ENCODE measurements at regions not wholly inside any gene's neighbourhood (a gene's known extent, or its start where the extent isn't known, plus 50 kb on each side); places are given as distances from the start of the nearest gene placed in this dataset.

DNA sequence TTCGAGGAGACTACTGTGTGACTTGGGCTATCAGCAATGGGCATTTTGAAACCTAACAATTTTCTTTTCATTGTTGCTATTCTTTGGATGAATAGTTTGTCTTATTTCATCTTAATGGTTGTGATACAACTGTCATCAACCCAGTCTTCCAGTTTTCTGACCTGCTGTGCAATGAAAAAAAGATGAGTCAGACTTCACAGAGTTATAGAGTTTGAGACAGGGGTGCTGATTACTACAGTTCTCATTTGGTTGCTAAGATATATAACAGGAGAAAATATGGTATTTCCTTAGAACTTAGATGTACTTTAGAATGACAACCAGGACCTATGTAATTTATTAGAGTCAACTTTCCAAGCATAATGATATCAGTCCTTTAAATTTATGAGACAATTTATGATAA lies 564.4 kb upstream of the NUDT12 start:
- Mint-ChIP-seq H3K36me3 (ENCODE audit: insufficient read depth, unreplicated experiment) (no peaks in the 10 kb centered on the region), H3K9me3 (ENCODE audit: low read depth, unreplicated experiment) (peaks cover 7% of the 10 kb centered on the region), H3K4me3 (ENCODE audit: low read depth, unreplicated experiment) (no peak overlapping the region), H3K27me3 (ENCODE audit: unreplicated experiment) (no peaks in the 10 kb centered on the region), H3K27ac (ENCODE audit: unreplicated experiment) (no peak overlapping the region), H3K4me1 (ENCODE audit: low read depth, unreplicated experiment) (no peaks in the 10 kb centered on the region)
- intact Hi-C loops (cut with micrococcal nuclease; ENCODE audit: unreplicated experiment): no loop called here
- BruUV-seq (replicated peaks): no TSS peak
- CTCF ChIA-PET: no interaction called here
- TF ChIP-seq, protein P1, sequence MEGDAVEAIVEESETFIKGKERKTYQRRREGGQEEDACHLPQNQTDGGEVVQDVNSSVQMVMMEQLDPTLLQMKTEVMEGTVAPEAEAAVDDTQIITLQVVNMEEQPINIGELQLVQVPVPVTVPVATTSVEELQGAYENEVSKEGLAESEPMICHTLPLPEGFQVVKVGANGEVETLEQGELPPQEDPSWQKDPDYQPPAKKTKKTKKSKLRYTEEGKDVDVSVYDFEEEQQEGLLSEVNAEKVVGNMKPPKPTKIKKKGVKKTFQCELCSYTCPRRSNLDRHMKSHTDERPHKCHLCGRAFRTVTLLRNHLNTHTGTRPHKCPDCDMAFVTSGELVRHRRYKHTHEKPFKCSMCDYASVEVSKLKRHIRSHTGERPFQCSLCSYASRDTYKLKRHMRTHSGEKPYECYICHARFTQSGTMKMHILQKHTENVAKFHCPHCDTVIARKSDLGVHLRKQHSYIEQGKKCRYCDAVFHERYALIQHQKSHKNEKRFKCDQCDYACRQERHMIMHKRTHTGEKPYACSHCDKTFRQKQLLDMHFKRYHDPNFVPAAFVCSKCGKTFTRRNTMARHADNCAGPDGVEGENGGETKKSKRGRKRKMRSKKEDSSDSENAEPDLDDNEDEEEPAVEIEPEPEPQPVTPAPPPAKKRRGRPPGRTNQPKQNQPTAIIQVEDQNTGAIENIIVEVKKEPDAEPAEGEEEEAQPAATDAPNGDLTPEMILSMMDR (IDR thresholded peaks at IDR 0.05; ENCODE audit: unreplicated experiment): no peak
- no peak for DNase-seq

DNA sequence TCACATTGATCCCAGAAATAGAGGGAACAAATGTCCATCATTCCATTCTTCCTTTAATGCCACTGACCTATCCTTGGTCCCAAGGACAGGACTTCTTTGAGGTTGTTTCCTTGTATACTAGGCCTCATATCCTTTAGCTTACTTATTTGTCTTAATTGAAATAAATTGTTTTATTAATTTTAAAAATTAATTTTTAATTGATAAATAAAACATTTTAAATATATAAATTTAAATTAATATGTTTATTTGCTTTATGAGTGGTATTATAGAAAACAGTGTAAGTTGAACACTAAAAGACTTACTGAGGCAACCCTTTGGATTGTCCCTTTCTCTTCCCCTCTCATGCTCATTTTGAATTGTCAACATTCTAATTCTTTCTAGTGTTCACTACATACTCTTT lies 556.9 kb upstream of the NUDT12 start:
- no peaks in the 10 kb centered on the region for H3K4me1 Mint-ChIP-seq (ENCODE audit: low read depth, unreplicated experiment)
- no TSS peak for BruUV-seq (replicated peaks)
- H3K27ac Mint-ChIP-seq (ENCODE audit: unreplicated experiment): no peak overlapping the region
- no peak overlapping the region for H3K4me3 Mint-ChIP-seq (ENCODE audit: low read depth, unreplicated experiment)
- H3K9me3 Mint-ChIP-seq (ENCODE audit: low read depth, unreplicated experiment): peaks cover 2% of the 10 kb centered on the region
- CTCF ChIA-PET: no interaction called here
- no peak for DNase-seq
- no peaks in the 10 kb centered on the region for H3K27me3 Mint-ChIP-seq (ENCODE audit: unreplicated experiment)
- H3K36me3 Mint-ChIP-seq (ENCODE audit: insufficient read depth, unreplicated experiment): no peaks in the 10 kb centered on the region
- intact Hi-C loops (cut with micrococcal nuclease; ENCODE audit: unreplicated experiment): no loop called here
- TF ChIP-seq, protein P1 (IDR thresholded peaks at IDR 0.05; ENCODE audit: unreplicated experiment): no peak

DNA sequence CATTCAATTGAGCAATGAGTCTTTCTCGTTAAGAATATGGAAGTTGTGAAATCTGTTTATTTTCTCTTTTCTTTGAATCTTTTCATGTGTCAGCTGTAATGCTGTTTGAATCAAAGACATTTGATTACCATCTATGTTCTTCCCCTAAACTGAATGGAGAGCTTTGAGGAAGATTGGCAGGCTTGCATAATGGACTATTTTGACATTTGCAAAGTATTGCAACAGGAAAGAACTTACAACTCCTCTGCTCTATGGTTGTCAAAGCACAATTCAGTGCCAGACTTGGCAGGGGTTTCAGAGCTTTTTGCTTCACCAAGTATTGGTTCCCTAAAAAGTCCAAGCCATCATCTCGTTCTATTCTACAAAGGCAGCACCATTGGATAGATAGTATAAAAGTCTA lies 549.0 kb upstream of the NUDT12 start:
- H3K9me3 Mint-ChIP-seq (ENCODE audit: low read depth, unreplicated experiment): no peaks in the 10 kb centered on the region
- no peak overlapping the region for H3K4me3 Mint-ChIP-seq (ENCODE audit: low read depth, unreplicated experiment)
- intact Hi-C loops (cut with micrococcal nuclease; ENCODE audit: unreplicated experiment): no loop called here
- H3K36me3 Mint-ChIP-seq (ENCODE audit: insufficient read depth, unreplicated experiment): no peaks in the 10 kb centered on the region
- no TSS peak for BruUV-seq (replicated peaks)
- CTCF ChIA-PET: no interaction called here
- TF ChIP-seq, protein P1 (IDR thresholded peaks at IDR 0.05; ENCODE audit: unreplicated experiment): no peak
- DNase-seq: no peak
- H3K27me3 Mint-ChIP-seq (ENCODE audit: unreplicated experiment): no peaks in the 10 kb centered on the region
- H3K4me1 Mint-ChIP-seq (ENCODE audit: low read depth, unreplicated experiment): no peaks in the 10 kb centered on the region
- no peak overlapping the region for H3K27ac Mint-ChIP-seq (ENCODE audit: unreplicated experiment)

DNA sequence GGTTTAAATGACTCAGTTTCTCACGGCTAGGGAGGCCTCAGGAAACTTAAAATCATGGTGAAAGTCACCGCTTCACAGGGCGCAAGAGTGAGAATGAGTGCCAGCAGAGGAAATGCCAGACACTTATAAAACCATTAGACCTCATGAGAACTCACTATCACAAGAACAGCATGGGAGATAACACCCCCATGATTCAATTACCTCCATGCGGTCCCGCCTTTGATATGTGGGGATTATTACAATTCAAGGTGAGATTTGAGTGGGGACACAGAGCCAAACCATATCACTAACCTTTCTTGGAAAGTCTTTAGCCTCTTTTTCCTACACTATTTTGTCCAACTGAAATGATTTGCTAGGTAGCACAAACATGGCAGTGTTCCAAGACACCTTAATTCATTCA lies 533.9 kb upstream of the NUDT12 start:
- no peak overlapping the region for H3K4me3 Mint-ChIP-seq (ENCODE audit: low read depth, unreplicated experiment)
- CTCF ChIA-PET: no interaction called here
- no peaks in the 10 kb centered on the region for H3K27me3 Mint-ChIP-seq (ENCODE audit: unreplicated experiment)
- BruUV-seq (replicated peaks): no TSS peak
- no peaks in the 10 kb centered on the region for H3K4me1 Mint-ChIP-seq (ENCODE audit: low read depth, unreplicated experiment)
- H3K27ac Mint-ChIP-seq (ENCODE audit: unreplicated experiment): no peak overlapping the region
- DNase-seq: no peak
- TF ChIP-seq, protein P1 (IDR thresholded peaks at IDR 0.05; ENCODE audit: unreplicated experiment): no peak
- H3K36me3 Mint-ChIP-seq (ENCODE audit: insufficient read depth, unreplicated experiment): no peaks in the 10 kb centered on the region
- H3K9me3 Mint-ChIP-seq (ENCODE audit: low read depth, unreplicated experiment): peaks cover 3% of the 10 kb centered on the region
- intact Hi-C loops (cut with micrococcal nuclease; ENCODE audit: unreplicated experiment): no loop called here

DNA sequence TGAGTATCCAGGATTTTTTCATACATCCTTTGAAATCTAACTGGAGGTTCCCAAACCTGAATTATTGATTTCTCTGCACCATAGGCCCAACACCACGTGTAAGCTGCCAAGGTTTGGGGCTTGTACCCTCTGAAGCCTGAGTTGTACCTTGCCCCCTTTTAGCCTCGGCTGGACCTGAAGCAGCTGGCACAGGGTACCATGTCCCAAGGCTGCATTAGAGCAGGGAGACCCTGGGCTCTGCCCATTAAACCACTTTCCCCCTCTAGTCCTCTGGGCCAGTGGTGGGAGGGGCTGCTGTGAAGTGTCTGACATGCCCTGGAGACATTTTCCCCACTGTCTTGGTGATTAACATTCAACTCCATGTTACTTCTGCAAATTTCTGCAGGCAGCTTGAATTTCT lies 532.9 kb upstream of the NUDT12 start:
- H3K9me3 Mint-ChIP-seq (ENCODE audit: low read depth, unreplicated experiment): peaks cover 3% of the 10 kb centered on the region
- DNase-seq: no peak
- H3K4me3 Mint-ChIP-seq (ENCODE audit: low read depth, unreplicated experiment): no peak overlapping the region
- intact Hi-C loops (cut with micrococcal nuclease; ENCODE audit: unreplicated experiment): no loop called here
- H3K27ac Mint-ChIP-seq (ENCODE audit: unreplicated experiment): no peak overlapping the region
- no peaks in the 10 kb centered on the region for H3K4me1 Mint-ChIP-seq (ENCODE audit: low read depth, unreplicated experiment)
- no TSS peak for BruUV-seq (replicated peaks)
- H3K36me3 Mint-ChIP-seq (ENCODE audit: insufficient read depth, unreplicated experiment): no peaks in the 10 kb centered on the region
- no peaks in the 10 kb centered on the region for H3K27me3 Mint-ChIP-seq (ENCODE audit: unreplicated experiment)
- TF ChIP-seq, protein P1 (IDR thresholded peaks at IDR 0.05; ENCODE audit: unreplicated experiment): no peak
- CTCF ChIA-PET: no interaction called here

All from Calu3 (cell line).